GM20000 (cell line): ENCODE measurements at regions not wholly inside any gene's neighbourhood (a gene's known extent, or its start where the extent isn't known, plus 50 kb on each side); places are given as distances from the start of the nearest gene placed in this dataset.

Source experiments
- DNase-seq: peaks from one replicate; pipeline ENCODE4 v3.0.0; 2012; ENCODE audit warnings: low spot score
- CTCF ChIP-seq: IDR thresholded peaks from 2 replicates; pipeline ENCODE4 v1.5.1; 2012; ENCODE audit warnings: mild to moderate bottlenecking, control low read depth; ENCODE audit errors: extremely low read depth, missing control alignments

GRCh38 chr9:105966834-105967233 lies 272.5 kb downstream of the TMEM38B start:
- no peak for DNase-seq
- TF ChIP-seq CTCF: no peak

- DNase-seq: no peak
- no peak for TF ChIP-seq CTCF
Observed at GRCh38 chr9:105967248-105967647, 272.9 kb downstream of the TMEM38B start.

GRCh38 chr9:105967797-105968196 lies 273.5 kb downstream of the TMEM38B start:
- TF ChIP-seq CTCF: no peak
- no peak for DNase-seq

GRCh38 chr9:105968811-105969466 lies 274.6 kb downstream of the TMEM38B start:
- TF ChIP-seq CTCF: no peak
- DNase-seq: no peak

- TF ChIP-seq CTCF: no peak
- no peak for DNase-seq
Observed at GRCh38 chr9:105969636-105970035, 275.3 kb downstream of the TMEM38B start.

- no peak for TF ChIP-seq CTCF
- no peak for DNase-seq
Observed at GRCh38 chr9:105971986-105972385, 277.6 kb downstream of the TMEM38B start.

- no peak for TF ChIP-seq CTCF
- DNase-seq: no peak
Observed at GRCh38 chr9:105972466-105973204, 278.3 kb downstream of the TMEM38B start.
